Activated naive CD4-positive, alpha-beta T cell treated with anti-CD3 and anti-CD28 coated beads, Interleukin-2, amount 50 U/mL, for 24 hours (primary cell): ENCODE measurements at regions not wholly inside any gene's neighbourhood (a gene's known extent, or its start where the extent isn't known, plus 50 kb on each side); places are given as distances from the start of the nearest gene placed in this dataset.

Experiments
- H3K27ac Mint-ChIP-seq: one replicate; pipeline ENCODE4 v1.8.0; 2021; ENCODE audit warnings: mild to moderate bottlenecking, mixed read lengths
- H3K27me3 Mint-ChIP-seq: one replicate; pipeline ENCODE4 v1.8.0; 2021; ENCODE audit warnings: mixed read lengths
- H3K36me3 Mint-ChIP-seq: one replicate; pipeline ENCODE4 v1.8.0; 2021; ENCODE audit warnings: mixed read lengths
- H3K4me1 Mint-ChIP-seq: one replicate; pipeline ENCODE4 v1.8.0; 2021; ENCODE audit warnings: mixed read lengths
- H3K4me3 Mint-ChIP-seq: one replicate; pipeline ENCODE4 v1.8.0; 2021; ENCODE audit warnings: mild to moderate bottlenecking, mixed read lengths
- H3K9me3 Mint-ChIP-seq: one replicate; pipeline ENCODE4 v1.8.0; 2021; ENCODE audit warnings: mixed read lengths

- H3K27me3 Mint-ChIP-seq: peaks cover 3% of the 10 kb centered on the region
These were observed 483.0 kb downstream of the EBF1 start for GRCh38 chr5:158616707-158617106.

GRCh38 chr5:158614951-158615350 lies 484.8 kb downstream of the EBF1 start:
- Mint-ChIP-seq H3K9me3 (no peaks in the 10 kb centered on the region), H3K4me1 (no peaks in the 10 kb centered on the region), H3K27me3 (peaks cover 4% of the 10 kb centered on the region), H3K27ac (no peak overlapping the region), H3K4me3 (no peak overlapping the region), H3K36me3 (no peaks in the 10 kb centered on the region)

More at GRCh38 chr5:158616707-158617106, 483.0 kb downstream of the EBF1 start:
- no peak overlapping the region for H3K4me3 Mint-ChIP-seq
- no peaks in the 10 kb centered on the region for H3K4me1 Mint-ChIP-seq
- no peak overlapping the region for H3K27ac Mint-ChIP-seq
- H3K9me3 Mint-ChIP-seq: no peaks in the 10 kb centered on the region
- no peaks in the 10 kb centered on the region for H3K36me3 Mint-ChIP-seq

DNA sequence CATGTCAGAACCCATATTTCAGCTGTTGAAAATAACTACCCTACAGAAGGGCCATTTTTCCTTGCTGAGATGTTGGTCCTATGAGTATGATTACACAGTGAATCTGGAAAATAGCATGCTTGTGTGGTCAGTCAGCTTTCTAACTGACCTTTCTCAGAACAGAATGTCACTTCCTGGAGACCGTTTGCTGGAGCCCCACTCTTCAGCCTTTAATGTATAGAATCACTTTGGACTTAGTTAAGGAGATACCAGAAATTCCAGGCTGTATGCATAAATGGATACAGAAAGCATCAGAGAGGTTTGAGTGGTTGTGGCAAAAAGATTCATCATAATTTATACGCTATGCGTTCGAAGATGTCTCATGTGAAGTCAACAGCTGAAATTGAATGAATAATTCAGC lies 488.1 kb downstream of the EBF1 start:
- Mint-ChIP-seq H3K4me1 (no peaks in the 10 kb centered on the region), H3K4me3 (no peak overlapping the region), H3K36me3 (no peaks in the 10 kb centered on the region), H3K27me3 (peaks cover 4% of the 10 kb centered on the region), H3K9me3 (no peaks in the 10 kb centered on the region), H3K27ac (no peak overlapping the region)

DNA sequence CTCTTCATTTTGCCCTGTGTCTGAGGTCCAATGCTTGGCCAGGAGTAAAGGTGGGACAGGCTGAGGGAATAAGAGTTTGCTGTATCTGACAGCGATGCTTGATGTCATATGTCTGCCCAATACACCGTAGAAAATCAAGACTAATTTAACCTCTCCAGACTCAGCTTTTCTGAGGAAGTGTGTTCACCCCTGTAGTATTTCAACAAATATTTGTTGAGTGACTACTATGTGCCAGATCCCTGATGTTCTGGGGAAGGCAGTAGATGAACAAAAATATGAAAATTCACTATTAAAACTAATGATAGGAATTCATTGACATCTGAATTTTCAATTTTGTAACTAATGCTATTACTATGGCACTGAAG lies 489.7 kb downstream of the EBF1 start:
- no peaks in the 10 kb centered on the region for H3K9me3 Mint-ChIP-seq
- H3K4me3 Mint-ChIP-seq: no peak overlapping the region
- no peaks in the 10 kb centered on the region for H3K4me1 Mint-ChIP-seq
- H3K27ac Mint-ChIP-seq: no peak overlapping the region
- peaks cover 4% of the 10 kb centered on the region for H3K27me3 Mint-ChIP-seq
- no peaks in the 10 kb centered on the region for H3K36me3 Mint-ChIP-seq

DNA sequence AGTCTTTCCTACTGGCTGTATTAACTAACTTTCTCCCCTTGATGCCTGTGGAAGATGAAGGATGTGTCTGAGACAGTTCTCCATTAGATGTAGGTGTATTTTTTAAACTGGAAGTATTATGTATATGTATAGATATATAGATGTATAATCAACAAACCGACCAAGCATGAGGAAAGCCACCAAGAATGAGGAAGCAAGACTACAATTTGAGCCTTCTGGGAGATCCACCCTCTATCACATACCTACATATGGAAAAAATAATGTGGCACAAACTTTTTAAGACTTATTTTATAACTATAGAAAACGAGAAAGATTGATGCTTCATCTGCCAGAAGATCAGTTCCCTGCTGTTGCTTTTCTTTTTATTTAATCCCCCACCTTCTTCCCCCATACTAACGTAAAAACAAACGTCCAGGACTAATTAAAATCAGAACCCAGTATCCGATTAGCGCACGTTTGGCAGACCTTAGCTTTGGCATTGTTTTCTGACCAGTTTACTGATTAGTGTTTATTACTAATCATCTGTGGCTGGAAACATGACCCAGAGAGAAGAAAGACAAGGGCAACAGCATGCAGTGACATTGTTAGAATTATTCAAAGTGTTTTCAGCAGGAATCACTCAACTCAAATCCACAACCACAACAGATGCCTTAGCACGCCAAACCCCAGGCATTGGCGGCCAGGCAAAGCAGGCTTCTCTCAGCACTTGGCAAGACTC lies 490.2 kb downstream of the EBF1 start:
- H3K4me3 Mint-ChIP-seq: no peak overlapping the region
- H3K27me3 Mint-ChIP-seq: peaks cover 4% of the 10 kb centered on the region
- no peaks in the 10 kb centered on the region for H3K4me1 Mint-ChIP-seq
- H3K9me3 Mint-ChIP-seq: no peaks in the 10 kb centered on the region
- H3K27ac Mint-ChIP-seq: no peak overlapping the region
- no peaks in the 10 kb centered on the region for H3K36me3 Mint-ChIP-seq

GRCh38 chr5:158607088-158607487 lies 492.6 kb downstream of the EBF1 start:
- no peaks in the 10 kb centered on the region for H3K4me1 Mint-ChIP-seq
- no peaks in the 10 kb centered on the region for H3K36me3 Mint-ChIP-seq
- no peak overlapping the region for H3K4me3 Mint-ChIP-seq
- H3K27ac Mint-ChIP-seq: no peak overlapping the region
- H3K9me3 Mint-ChIP-seq: no peaks in the 10 kb centered on the region
- peaks cover 4% of the 10 kb centered on the region for H3K27me3 Mint-ChIP-seq

DNA sequence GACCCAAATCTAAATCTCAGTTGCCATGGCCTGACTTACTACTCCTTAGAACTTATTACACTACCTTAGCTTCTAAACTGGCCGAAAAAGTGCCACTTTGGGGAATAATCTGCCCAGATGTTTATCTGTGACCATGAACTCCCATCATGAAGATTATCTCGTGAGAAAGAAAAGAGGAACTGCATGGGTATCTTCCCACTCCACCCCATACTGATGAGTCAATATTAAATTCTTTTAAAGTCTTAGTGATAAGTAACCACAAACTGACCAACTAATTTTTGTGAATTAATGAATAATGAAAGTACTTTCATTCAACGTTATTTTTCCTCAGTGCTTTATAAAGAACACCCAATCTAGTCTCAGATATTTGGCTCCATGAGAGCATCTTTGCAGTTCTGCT lies 493.5 kb downstream of the EBF1 start:
- Mint-ChIP-seq H3K27me3 (peaks cover 4% of the 10 kb centered on the region), H3K27ac (no peak overlapping the region), H3K4me1 (no peaks in the 10 kb centered on the region), H3K9me3 (no peaks in the 10 kb centered on the region), H3K36me3 (no peaks in the 10 kb centered on the region), H3K4me3 (no peak overlapping the region)

- H3K36me3 Mint-ChIP-seq: no peaks in the 10 kb centered on the region
- H3K9me3 Mint-ChIP-seq: no peaks in the 10 kb centered on the region
- H3K4me3 Mint-ChIP-seq: no peak overlapping the region
These were observed 496.7 kb downstream of the EBF1 start for GRCh38 chr5:158602981-158603380.

GRCh38 chr5:158601118-158601517 lies 498.6 kb downstream of the EBF1 start:
- H3K4me1 Mint-ChIP-seq: no peaks in the 10 kb centered on the region
- H3K27me3 Mint-ChIP-seq: no peaks in the 10 kb centered on the region
- no peaks in the 10 kb centered on the region for H3K36me3 Mint-ChIP-seq
- H3K27ac Mint-ChIP-seq: no peak overlapping the region
- no peaks in the 10 kb centered on the region for H3K9me3 Mint-ChIP-seq
- H3K4me3 Mint-ChIP-seq: no peak overlapping the region

More at GRCh38 chr5:158602981-158603380, 496.7 kb downstream of the EBF1 start:
- Mint-ChIP-seq H3K27me3 (no peaks in the 10 kb centered on the region), H3K4me1 (no peaks in the 10 kb centered on the region), H3K27ac (no peak overlapping the region)

DNA sequence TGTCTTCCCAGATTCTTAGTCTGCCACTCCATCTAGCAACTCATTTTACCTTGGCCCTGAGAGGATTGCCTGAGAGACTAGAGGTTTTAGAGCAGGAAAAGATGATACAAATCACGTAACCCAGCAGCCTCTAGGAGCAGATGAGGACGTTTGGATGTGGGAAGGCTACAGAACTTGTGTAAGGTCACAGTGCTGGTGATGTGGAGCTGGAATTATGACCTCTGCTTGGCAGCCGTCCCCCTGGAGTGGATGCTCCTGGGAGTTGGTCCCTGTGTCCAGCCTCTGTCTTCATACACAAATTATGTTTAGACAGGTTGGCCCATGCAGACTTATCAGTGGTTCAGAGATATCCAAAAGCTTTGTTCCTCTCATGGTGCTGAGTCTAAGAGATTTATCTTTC lies 499.0 kb downstream of the EBF1 start:
- Mint-ChIP-seq H3K4me3 (no peak overlapping the region), H3K27ac (no peak overlapping the region), H3K36me3 (no peaks in the 10 kb centered on the region), H3K4me1 (no peaks in the 10 kb centered on the region), H3K27me3 (no peaks in the 10 kb centered on the region), H3K9me3 (no peaks in the 10 kb centered on the region)

DNA sequence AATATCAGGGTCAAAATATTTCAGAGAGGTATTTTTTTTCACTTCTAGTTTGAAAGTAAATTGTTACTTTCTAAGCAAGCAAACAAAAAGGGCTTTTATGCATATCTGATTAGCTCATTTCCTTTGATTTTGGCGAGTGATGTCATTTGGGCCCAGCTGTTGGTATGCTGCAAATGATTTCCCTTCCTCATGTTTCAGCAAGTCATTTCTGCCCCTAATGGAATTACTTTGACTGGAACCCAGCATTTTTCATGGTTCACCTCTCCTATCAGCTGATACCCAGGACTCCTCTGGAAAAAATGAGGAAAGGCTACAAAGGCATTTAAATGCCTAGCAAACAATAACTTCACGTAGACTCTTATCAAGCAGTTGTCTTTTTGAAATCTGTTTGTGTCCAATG lies 500.6 kb downstream of the EBF1 start:
- no peaks in the 10 kb centered on the region for H3K27me3 Mint-ChIP-seq
- H3K27ac Mint-ChIP-seq: no peak overlapping the region
- H3K9me3 Mint-ChIP-seq: no peaks in the 10 kb centered on the region
- H3K36me3 Mint-ChIP-seq: no peaks in the 10 kb centered on the region
- H3K4me3 Mint-ChIP-seq: no peak overlapping the region
- H3K4me1 Mint-ChIP-seq: no peaks in the 10 kb centered on the region

DNA sequence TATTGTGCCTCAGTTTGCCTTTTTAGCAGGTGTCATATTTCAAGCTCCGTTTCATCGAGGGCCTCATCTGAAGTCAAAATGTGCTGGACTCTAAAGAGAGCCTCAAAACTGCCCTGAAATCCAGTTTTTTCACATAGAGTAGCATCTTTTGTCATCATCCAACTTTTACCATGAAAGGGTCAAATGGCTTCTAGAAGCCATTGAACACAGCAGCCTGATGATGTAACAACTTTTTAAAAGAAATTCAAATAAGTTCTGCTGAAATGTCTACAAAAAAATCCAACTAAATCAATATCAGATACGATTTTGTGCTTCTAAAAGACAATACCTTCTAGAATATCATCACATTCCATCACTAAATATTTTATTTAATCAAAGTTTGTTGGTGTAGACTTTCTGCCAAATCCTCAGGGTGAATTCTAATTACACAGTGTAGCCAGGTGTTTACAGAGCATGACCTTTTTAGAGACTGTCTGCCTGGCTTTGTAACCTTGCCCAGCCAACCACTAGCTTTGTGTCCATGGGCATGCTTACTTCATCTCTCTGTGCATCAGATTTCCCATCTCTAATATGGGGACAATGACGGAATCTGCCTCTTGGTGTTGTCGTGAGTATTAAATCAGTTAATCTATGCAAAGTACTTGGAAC lies 505.0 kb downstream of the EBF1 start:
- Mint-ChIP-seq H3K4me3 (no peak overlapping the region), H3K27me3 (peaks cover 3% of the 10 kb centered on the region), H3K4me1 (no peaks in the 10 kb centered on the region)

DNA sequence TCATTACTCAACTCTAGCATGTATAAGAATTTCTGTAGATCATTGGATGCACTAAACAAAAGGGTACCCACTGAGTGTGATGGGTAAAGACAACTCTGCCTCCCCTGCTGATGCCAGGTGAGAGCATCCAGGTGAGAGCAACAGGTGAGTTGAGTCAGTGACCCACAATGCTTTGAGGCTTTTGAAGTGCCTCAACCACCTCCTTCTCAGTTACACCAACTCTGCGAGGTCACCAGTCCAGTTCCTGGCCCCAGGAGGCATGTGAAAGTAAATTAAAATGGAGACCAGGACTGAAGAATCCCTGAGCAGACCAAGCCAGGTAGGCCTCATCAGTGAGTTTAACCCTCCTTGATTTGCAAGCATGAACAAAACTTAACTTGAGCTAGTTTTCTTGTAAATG lies 505.8 kb downstream of the EBF1 start:
- H3K9me3 Mint-ChIP-seq: no peaks in the 10 kb centered on the region
- H3K27ac Mint-ChIP-seq: no peak overlapping the region
- no peaks in the 10 kb centered on the region for H3K4me1 Mint-ChIP-seq

More for the DNA sequence above, 505.0 kb downstream of the EBF1 start:
- Mint-ChIP-seq H3K9me3 (no peaks in the 10 kb centered on the region), H3K36me3 (no peaks in the 10 kb centered on the region), H3K27ac (no peak overlapping the region)

DNA sequence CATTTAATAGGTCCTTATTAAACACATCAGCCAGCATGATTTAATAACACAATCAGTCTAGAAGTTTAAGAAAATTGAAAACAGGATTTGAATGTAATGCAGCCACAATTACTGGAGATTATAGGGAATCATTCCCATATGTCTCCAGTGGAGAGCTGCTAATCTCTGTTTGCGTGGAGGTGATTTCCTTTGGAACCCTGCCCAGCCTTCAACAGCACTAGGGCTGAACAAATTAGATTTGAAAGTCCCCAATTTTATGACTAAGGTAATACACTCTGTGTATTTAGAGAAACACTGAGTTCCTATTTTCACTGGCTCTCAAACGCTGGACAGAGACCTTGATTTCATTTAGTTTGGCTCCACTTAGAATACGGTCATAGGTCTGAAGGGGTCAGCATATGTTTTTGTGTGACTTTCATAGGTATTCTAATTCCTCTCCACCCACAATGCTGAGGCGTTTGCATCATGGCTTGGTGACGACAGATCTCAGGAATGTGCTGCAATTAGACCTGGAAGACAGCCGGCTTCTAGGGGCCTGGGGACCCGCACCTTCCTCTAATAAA lies 508.3 kb downstream of the EBF1 start:
- Mint-ChIP-seq H3K36me3 (no peaks in the 10 kb centered on the region), H3K4me1 (no peaks in the 10 kb centered on the region), H3K4me3 (no peak overlapping the region), H3K27me3 (peaks cover 3% of the 10 kb centered on the region), H3K27ac (no peak overlapping the region), H3K9me3 (no peaks in the 10 kb centered on the region)

More for the DNA sequence above, 505.8 kb downstream of the EBF1 start:
- Mint-ChIP-seq H3K27me3 (peaks cover 3% of the 10 kb centered on the region), H3K4me3 (no peak overlapping the region), H3K36me3 (no peaks in the 10 kb centered on the region)

DNA sequence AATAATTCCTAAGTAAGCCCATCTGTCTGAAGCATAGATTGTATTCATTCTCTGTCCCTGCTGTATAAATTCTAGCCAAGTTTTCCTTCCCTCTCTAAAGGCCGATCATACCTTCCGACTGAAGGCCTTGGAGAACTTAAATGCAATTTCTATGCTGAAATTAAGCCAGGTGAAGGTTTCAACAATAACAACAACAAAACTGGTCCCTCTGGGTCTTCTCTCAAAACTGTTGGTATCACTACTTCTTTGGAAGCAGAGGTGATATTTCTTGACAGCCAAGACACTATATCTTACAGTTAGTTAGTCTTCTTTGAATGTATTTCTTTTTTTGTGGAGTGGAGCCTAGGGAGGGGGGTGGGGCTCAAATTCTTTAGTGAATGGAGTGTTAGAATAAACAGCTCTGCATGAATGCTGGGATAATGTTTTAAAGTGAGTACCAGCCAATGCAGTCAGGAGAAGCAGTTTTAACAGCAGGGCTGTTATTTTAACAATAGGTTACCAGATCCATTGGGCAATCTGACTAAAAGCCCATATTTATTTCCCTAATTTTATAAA lies 508.9 kb downstream of the EBF1 start:
- no peaks in the 10 kb centered on the region for H3K36me3 Mint-ChIP-seq
- no peak overlapping the region for H3K4me3 Mint-ChIP-seq
- no peaks in the 10 kb centered on the region for H3K4me1 Mint-ChIP-seq
- H3K27ac Mint-ChIP-seq: no peak overlapping the region
- H3K27me3 Mint-ChIP-seq: peaks cover 4% of the 10 kb centered on the region
- H3K9me3 Mint-ChIP-seq: peaks cover 5% of the 10 kb centered on the region

- H3K4me1 Mint-ChIP-seq: no peaks in the 10 kb centered on the region
- H3K27me3 Mint-ChIP-seq: peaks cover 5% of the 10 kb centered on the region
- H3K9me3 Mint-ChIP-seq: peaks cover 12% of the 10 kb centered on the region
- no peak overlapping the region for H3K27ac Mint-ChIP-seq
- no peak overlapping the region for H3K4me3 Mint-ChIP-seq
- no peaks in the 10 kb centered on the region for H3K36me3 Mint-ChIP-seq
These were observed 509.8 kb downstream of the EBF1 start for GRCh38 chr5:158589939-158590338.
